ENCODE measurements at regions not wholly inside any gene's neighbourhood (a gene's known extent, or its start where the extent isn't known, plus 50 kb on each side); places are given as distances from the start of the nearest gene placed in this dataset.

DNA sequence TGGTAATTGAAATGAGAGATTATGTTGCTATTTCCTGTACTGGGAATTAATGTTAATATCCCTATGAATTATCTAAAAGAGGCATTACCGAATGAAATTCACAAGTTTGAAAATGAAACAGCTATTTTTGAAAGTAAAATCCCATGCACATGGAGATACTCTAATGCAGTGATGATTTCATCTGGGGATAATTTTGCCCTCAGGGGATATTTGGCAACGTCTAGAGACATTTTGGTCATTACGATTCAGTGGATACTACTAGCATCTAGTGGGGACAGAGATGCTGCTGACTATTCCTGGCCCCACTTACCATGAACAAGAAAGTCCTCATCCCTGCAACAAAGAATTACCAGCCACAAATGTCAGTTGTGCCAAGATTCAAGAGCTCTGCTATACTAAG is 500.9 kb downstream of the EFNA5 start:
- no peak for FAIRE-seq
- POLR2A ChIA-PET: no interaction called here
- H2AFZ ChIP-seq (ENCODE audit: low read depth, low read length): no peak overlapping the region

More for the DNA sequence above, 500.9 kb downstream of the EFNA5 start:
- intact Hi-C loops (cut with micrococcal nuclease) (no loop called here), dilution Hi-C loops (cut with MboI; ENCODE audit: extremely low pct_ligation_motif_present, low sequenced_read_pairs) (no loop called here)
- no peak overlapping the region for H3K4me3 ChIP-seq (replicated peaks in 1 of 3; ENCODE audit: insufficient read depth in 1 of 3, low read depth in 1 of 3, low read length in 3 of 3)
- no peaks in the 10 kb centered on the region for H3K27me3 ChIP-seq (ENCODE audit: control insufficient read depth in 2 of 2, insufficient read depth in 2 of 2, low read length in 2 of 2)
- no TSS peak for BruUV-seq (replicated peaks)
- H3K27ac ChIP-seq (ENCODE audit: insufficient read depth, low read depth, low read length): no peak overlapping the region
- CTCF ChIA-PET: no interaction called here
- H3K9me1 ChIP-seq (replicated peaks; ENCODE audit: control insufficient read depth, extremely low read depth, insufficient read depth, low read length): no peaks in the 10 kb centered on the region
- peaks cover 4% of the 10 kb centered on the region for H3K9me3 ChIP-seq (replicated peaks; ENCODE audit: control insufficient read depth, insufficient read depth, low read length)
- TF ChIP-seq POLR2AphosphoS5 (IDR thresholded peaks at IDR 0.05; ENCODE audit: insufficient read depth, low read depth, low read length) (no peak), POLR2A (IDR thresholded peaks at IDR 0.05; ENCODE audit: low read depth, low read length) (no peak), GATA2 (IDR thresholded peaks at IDR 0.05; ENCODE audit: insufficient read depth, insufficient read length, low read depth, low read length) (no peak), FOS (IDR thresholded peaks at IDR 0.05; ENCODE audit: borderline replicate concordance, insufficient read depth, low read length) (no peak), MYC (IDR thresholded peaks at IDR 0.05; ENCODE audit: low read depth, low read length) (no peak), EZH2 (IDR thresholded peaks at IDR 0.05; ENCODE audit: borderline replicate concordance, low read depth, low read length, severe bottlenecking) (no peak), JUN (IDR thresholded peaks at IDR 0.05; ENCODE audit: borderline replicate concordance, insufficient read depth, insufficient read length, low read depth) (no peak)
- TF ChIP-seq, protein P1, sequence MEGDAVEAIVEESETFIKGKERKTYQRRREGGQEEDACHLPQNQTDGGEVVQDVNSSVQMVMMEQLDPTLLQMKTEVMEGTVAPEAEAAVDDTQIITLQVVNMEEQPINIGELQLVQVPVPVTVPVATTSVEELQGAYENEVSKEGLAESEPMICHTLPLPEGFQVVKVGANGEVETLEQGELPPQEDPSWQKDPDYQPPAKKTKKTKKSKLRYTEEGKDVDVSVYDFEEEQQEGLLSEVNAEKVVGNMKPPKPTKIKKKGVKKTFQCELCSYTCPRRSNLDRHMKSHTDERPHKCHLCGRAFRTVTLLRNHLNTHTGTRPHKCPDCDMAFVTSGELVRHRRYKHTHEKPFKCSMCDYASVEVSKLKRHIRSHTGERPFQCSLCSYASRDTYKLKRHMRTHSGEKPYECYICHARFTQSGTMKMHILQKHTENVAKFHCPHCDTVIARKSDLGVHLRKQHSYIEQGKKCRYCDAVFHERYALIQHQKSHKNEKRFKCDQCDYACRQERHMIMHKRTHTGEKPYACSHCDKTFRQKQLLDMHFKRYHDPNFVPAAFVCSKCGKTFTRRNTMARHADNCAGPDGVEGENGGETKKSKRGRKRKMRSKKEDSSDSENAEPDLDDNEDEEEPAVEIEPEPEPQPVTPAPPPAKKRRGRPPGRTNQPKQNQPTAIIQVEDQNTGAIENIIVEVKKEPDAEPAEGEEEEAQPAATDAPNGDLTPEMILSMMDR (IDR thresholded peaks at IDR 0.05; ENCODE audit: extremely low read depth in 1 of 2, insufficient read depth in 1 of 2, low read depth in 1 of 2, low read length in 2 of 2): no peak
- TF ChIP-seq, protein P2, sequence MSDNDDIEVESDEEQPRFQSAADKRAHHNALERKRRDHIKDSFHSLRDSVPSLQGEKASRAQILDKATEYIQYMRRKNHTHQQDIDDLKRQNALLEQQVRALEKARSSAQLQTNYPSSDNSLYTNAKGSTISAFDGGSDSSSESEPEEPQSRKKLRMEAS (IDR thresholded peaks at IDR 0.05; ENCODE audit: insufficient read depth, insufficient read length): no peak
- no peak overlapping the region for H3K9ac ChIP-seq (replicated peaks; ENCODE audit: extremely low read depth, insufficient read depth, low read length)
- no peak for DNase-seq (ENCODE audit: low read depth, low spot score)
- no peak overlapping the region for H3K4me2 ChIP-seq (ENCODE audit: insufficient read depth, low read length)
- no peaks in the 10 kb centered on the region for H3K36me3 ChIP-seq (ENCODE audit: control insufficient read depth in 2 of 2, extremely low read depth in 1 of 2, insufficient read depth in 2 of 2, low read length in 2 of 2)
- H3K79me2 ChIP-seq (ENCODE audit: control insufficient read depth, insufficient read depth, low read length): no peaks in the 10 kb centered on the region
- H4K20me1 ChIP-seq (replicated peaks; ENCODE audit: control insufficient read depth, extremely low read depth, insufficient read depth, low read length): no peaks in the 10 kb centered on the region
- no peaks in the 10 kb centered on the region for H3K4me1 ChIP-seq (ENCODE audit: control insufficient read depth, extremely low read depth, insufficient read depth, low read length)

Data from endothelial cell of umbilical vein (primary cell).